K562 (cell line): ENCODE measurements at regions not wholly inside any gene's neighbourhood (a gene's known extent, or its start where the extent isn't known, plus 50 kb on each side); places are given as distances from the start of the nearest gene placed in this dataset.

Experiments
- ATAC-seq: fragments of 200-7000 bp; cut with Tn5 transposase; 3 replicates; pipeline ENCODE4 v1.9.1; 2020; ENCODE audit warnings: moderate library complexity
- BruUV-seq: library from RNA; stranded (reverse); fragments of 400-500 nt; replicated peaks from 2 replicates; lab custom pipeline; 2021; lab: Mats Ljungman, UMichigan
- CTCF ChIA-PET: fragments of 300-600 bp; formaldehyde crosslinking; extraction: SDS; loops from one replicate; lab custom pipeline; 2021; ENCODE audit warnings: low intra/inter-chr PET ratio; lab: Yijun Ruan, JAX
- POLR2A ChIA-PET: fragments of 300-600, 350-650 bp; sonication (Branson Sonifier 250); formaldehyde crosslinking; extraction: SDS; loops from one replicate; lab custom pipeline; 2021; ENCODE audit warnings: antibody characterized with exemption, inconsistent platforms; lab: Yijun Ruan, JAX
- DNase-seq, 4 experiments: peaks; one replicate each; pipeline versions ENCODE4 v3.0.0 to v3.0.0-alpha.2; 2011 to 2018; ENCODE audit warnings: low spot score in 3 of 4, mixed read lengths in 3 of 4; ENCODE audit errors: extremely low read depth in 1 of 4
- FAIRE-seq: peaks from 2 replicates; lab custom pipeline; 2011; peaks lifted over from hg19 to GRCh38; lab: Jason Lieb, UNC
- H2AFZ ChIP-seq: 2 replicates; pipeline ENCODE4 v1.6.0; 2011; ENCODE audit warnings: low read depth, low read length, control low read depth, inconsistent platforms
- H3K27ac ChIP-seq: fragments of 200-600 bp; 3 replicates; pipeline ENCODE4 v1.8.0; 2011; ENCODE audit warnings: low read depth, mild to moderate bottlenecking, control low read depth, inconsistent platforms, low read length, moderate library complexity, mixed read lengths; ENCODE audit errors: extremely low read depth
- H3K27me3 ChIP-seq, 2 experiments: fragments of 300-600 bp in 1 of 2; 2 replicates in 1 of 2; 3 replicates in 1 of 2; pipeline versions ENCODE4 v1.6.0 to v1.8.0; 2011; ENCODE audit warnings: inconsistent platforms in 2 of 2, low read length in 2 of 2, mild to moderate bottlenecking in 1 of 2, mixed read lengths in 1 of 2, moderate library complexity in 1 of 2; ENCODE audit not compliant: control insufficient read depth in 2 of 2, insufficient read depth in 2 of 2
- H3K36me3 ChIP-seq: fragments of 300-600 bp; 3 replicates; pipeline ENCODE4 v1.8.0; 2011; ENCODE audit warnings: mild to moderate bottlenecking, low read length, inconsistent platforms; ENCODE audit not compliant: control insufficient read depth, insufficient read depth
- H3K4me1 ChIP-seq, 2 experiments: fragments of 200-600 bp in 1 of 2; replicated peaks in 1 of 2; 2 replicates in 1 of 2; 3 replicates in 1 of 2; pipeline versions ENCODE4 v1.5.1 to v1.8.0; 2011; ENCODE audit warnings: inconsistent platforms in 2 of 2, low read length in 2 of 2, mild to moderate bottlenecking in 1 of 2, mixed read lengths in 1 of 2, moderate library complexity in 1 of 2; ENCODE audit not compliant: control insufficient read depth in 2 of 2, insufficient read depth in 2 of 2
- H3K4me2 ChIP-seq: 2 replicates; pipeline ENCODE4 v1.6.1; 2011; ENCODE audit warnings: low read length, control low read depth, inconsistent platforms, mixed read lengths; ENCODE audit not compliant: insufficient read depth
- H3K4me3 ChIP-seq: fragments of 200-600 bp; sonication (generic), shearing (Covaris generic); 2 replicates; pipeline ENCODE4 v1.5.1; 2016; ENCODE audit warnings: control low read depth, inconsistent platforms
- H3K79me2 ChIP-seq: fragments of 200-600 bp; 3 replicates; pipeline ENCODE4 v1.8.0; 2011; ENCODE audit warnings: low read length, inconsistent platforms; ENCODE audit not compliant: control insufficient read depth, insufficient read depth
- H3K9ac ChIP-seq, 2 experiments: 2 replicates each; pipeline versions ENCODE4 v1.6.0 to v1.6.1; 2011; ENCODE audit warnings: low read depth in 2 of 2, low read length in 2 of 2, control low read depth in 1 of 2, inconsistent platforms in 1 of 2, mild to moderate bottlenecking in 1 of 2, mixed read lengths in 1 of 2; ENCODE audit not compliant: insufficient read depth in 1 of 2
- H3K9me1 ChIP-seq: one replicate; pipeline ENCODE4 v1.6.0; 2011; ENCODE audit warnings: inconsistent platforms, mild to moderate bottlenecking, low read length, moderate library complexity; ENCODE audit not compliant: control insufficient read depth, insufficient read depth
- H3K9me3 ChIP-seq: replicated peaks from 2 replicates; pipeline ENCODE4 v1.5.1; 2011; ENCODE audit warnings: low read depth, low read length, inconsistent platforms; ENCODE audit not compliant: control insufficient read depth, insufficient read depth
- H4K20me1 ChIP-seq: replicated peaks from 2 replicates; pipeline ENCODE4 v1.6.1; 2011; ENCODE audit warnings: low read length, inconsistent platforms, mixed read lengths; ENCODE audit not compliant: control insufficient read depth, insufficient read depth
- BRD4 ChIP-seq: fragments of 200-600 bp; sonication (generic); IDR thresholded peaks from 2 replicates; pipeline ENCODE4 v1.6.1; 2017; ENCODE audit warnings: inconsistent platforms
- E2F6 ChIP-seq, 2 experiments: IDR thresholded peaks; 2 replicates each; pipeline ENCODE4 v1.6.1; 2011; ENCODE audit warnings: borderline replicate concordance in 1 of 2, control low read depth in 1 of 2, low read depth in 1 of 2, low read length in 1 of 2, mild to moderate bottlenecking in 1 of 2, mixed read lengths in 1 of 2, moderate library complexity in 1 of 2; ENCODE audit not compliant: insufficient read depth in 1 of 2, insufficient read length in 1 of 2, poor library complexity in 1 of 2, severe bottlenecking in 1 of 2; ENCODE audit errors: extremely low read depth in 1 of 2
- ETS1 ChIP-seq: conservative IDR thresholded peaks from 2 replicates; pipeline ENCODE4 v1.6.1; 2011; ENCODE audit warnings: low read depth, mild to moderate bottlenecking, low read length; ENCODE audit not compliant: control insufficient read depth
- HLTF ChIP-seq: fragments of 450-650 bp; IDR thresholded peaks from 2 replicates; pipeline ENCODE4 v1.6.1; 2016
- MTF1 ChIP-seq: fragments of 250-450 bp; sonication (Bioruptor Pico); IDR thresholded peaks from 2 replicates; pipeline ENCODE4 v1.9.0; 2021; ENCODE audit warnings: moderate library complexity, mild to moderate bottlenecking, inconsistent platforms, borderline replicate concordance
- RBM39 ChIP-seq: fragments of 200-400 bp; formaldehyde crosslinking; optimal IDR thresholded peaks from 2 replicates; pipeline ENCODE3; 2018; ENCODE audit warnings: low read depth, low read length
- SAFB ChIP-seq: fragments of 200-400 bp; formaldehyde crosslinking; IDR thresholded peaks from 2 replicates; pipeline ENCODE4 v1.6.1; 2017; ENCODE audit warnings: low read depth, low read length, borderline replicate concordance
- ZNF124 ChIP-seq: sonication (generic); formaldehyde crosslinking; IDR thresholded peaks from 2 replicates; pipeline ENCODE4 v1.8.1; 2022; ENCODE audit warnings: missing genetic modification reagents
- ZNF316 ChIP-seq: fragments of 450-650 bp; IDR thresholded peaks from 2 replicates; pipeline ENCODE4 v1.6.1; 2016
- ZNF707 ChIP-seq: fragments of 250-450 bp; sonication (Bioruptor Pico); conservative IDR thresholded peaks from 2 replicates; pipeline ENCODE4 v1.8.0; 2022; ENCODE audit warnings: inconsistent platforms, mild to moderate bottlenecking, moderate library complexity
- WGBS: fragments of 100-300 bp; shearing (Covaris generic); methylation state at CpG from one replicate; pipeline ENCODE4 v1.1.6; 2016; ENCODE audit warnings: low coverage, mixed read lengths; ENCODE audit not compliant: insufficient coverage; ENCODE audit errors: missing lambda C conversion rate; 5-methylcytosine and 5-hydroxymethylcytosine counted together
- in situ Hi-C: fragments of 300-500 bp; cut with MboI; formaldehyde crosslinking; loops from 4 replicates; pipeline ENCODE4 v1.15.0; 2018; ENCODE audit warnings: inconsistent platforms, mixed read lengths
- intact Hi-C: fragments of 100-400 bp; cut with micrococcal nuclease; formaldehyde crosslinking; loops from 2 replicates; pipeline ENCODE4 v1.14.2; 2022

GRCh38 chr3:59284926-59285325 lies 235.1 kb upstream of the CFAP20DC start (continued):
- TF ChIP-seq BRD4, result no peak
- no peak for TF ChIP-seq HLTF
- TF ChIP-seq MTF1 (CRISPR knock-in tag), result no peak
- TF ChIP-seq RBM39, result no peak
- no peak for TF ChIP-seq ZNF707 (CRISPR knock-in tag)
- no peak for TF ChIP-seq SAFB

GRCh38 chr3:59280113-59280512 lies 230.3 kb upstream of the CFAP20DC start:
- intact Hi-C loops, result no loop called here
- Histone ChIP-seq H3K4me2 (no peak overlapping the region), H3K27ac (no peak overlapping the region), H3K4me3 (no peak overlapping the region), H3K27me3 (peaks cover 0 to 5% of the 10 kb centered on the region in 2 experiments; a peak in 2 of 5 replicates), H3K9ac (no peak overlapping the region), H3K79me2 (no peaks in the 10 kb centered on the region), H3K9me1 (no peaks in the 10 kb centered on the region), H3K9me3 (no peaks in the 10 kb centered on the region), H3K36me3 (no peaks in the 10 kb centered on the region), H3K4me1 (no peaks in the 10 kb centered on the region), H2AFZ (no peak overlapping the region), H4K20me1 (no peaks in the 10 kb centered on the region)
- FAIRE-seq, result no peak
- in situ Hi-C loops, result no loop called here
- no peak for ATAC-seq
- POLR2A ChIA-PET, result no interaction called here
- no TSS peak for BruUV-seq
- DNase-seq, result no peak
- CTCF ChIA-PET, result no interaction called here
- WGBS, result 0% methylated on average over 2 of the region's 2 CpGs
- no peak for TF ChIP-seq ETS1
- TF ChIP-seq ZNF316, result no peak
- TF ChIP-seq E2F6 (IDR thresholded peaks at IDR 0.05; ENCODE audit: borderline replicate concordance in 1 of 2, extremely low read depth in 1 of 2, insufficient read depth in 1 of 2, insufficient read length in 1 of 2, low read depth in 1 of 2, low read length in 1 of 2, poor library complexity in 1 of 2, severe bottlenecking in 1 of 2), result no peak
- no peak for TF ChIP-seq ZNF124 (CRISPR knock-in tag)
